ENCODE measurements at regions not wholly inside any gene's neighbourhood (a gene's known extent, or its start where the extent isn't known, plus 50 kb on each side); places are given as distances from the start of the nearest gene placed in this dataset.

DNA sequence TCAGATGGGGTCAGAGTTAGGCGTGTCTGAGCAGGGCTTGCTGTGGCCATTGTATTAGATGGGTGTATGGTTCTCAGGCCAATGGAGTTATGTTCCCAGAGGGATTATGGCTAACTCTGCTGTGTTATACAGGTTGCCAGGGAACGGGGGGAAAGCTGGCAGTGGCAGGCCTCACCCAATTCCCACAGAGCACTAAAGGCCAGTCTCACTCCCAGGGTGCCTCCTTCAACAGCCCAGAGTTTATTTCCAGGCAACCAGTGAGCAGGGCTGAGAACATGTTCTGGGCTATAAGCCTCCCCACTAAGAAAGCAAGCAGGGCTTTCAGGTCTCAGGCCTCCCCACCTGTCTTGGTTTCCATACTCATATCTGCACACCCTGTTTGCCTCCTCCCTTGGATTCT, 597.9 kb downstream of the ZNF608 start:
- TF ChIP-seq, protein P1, sequence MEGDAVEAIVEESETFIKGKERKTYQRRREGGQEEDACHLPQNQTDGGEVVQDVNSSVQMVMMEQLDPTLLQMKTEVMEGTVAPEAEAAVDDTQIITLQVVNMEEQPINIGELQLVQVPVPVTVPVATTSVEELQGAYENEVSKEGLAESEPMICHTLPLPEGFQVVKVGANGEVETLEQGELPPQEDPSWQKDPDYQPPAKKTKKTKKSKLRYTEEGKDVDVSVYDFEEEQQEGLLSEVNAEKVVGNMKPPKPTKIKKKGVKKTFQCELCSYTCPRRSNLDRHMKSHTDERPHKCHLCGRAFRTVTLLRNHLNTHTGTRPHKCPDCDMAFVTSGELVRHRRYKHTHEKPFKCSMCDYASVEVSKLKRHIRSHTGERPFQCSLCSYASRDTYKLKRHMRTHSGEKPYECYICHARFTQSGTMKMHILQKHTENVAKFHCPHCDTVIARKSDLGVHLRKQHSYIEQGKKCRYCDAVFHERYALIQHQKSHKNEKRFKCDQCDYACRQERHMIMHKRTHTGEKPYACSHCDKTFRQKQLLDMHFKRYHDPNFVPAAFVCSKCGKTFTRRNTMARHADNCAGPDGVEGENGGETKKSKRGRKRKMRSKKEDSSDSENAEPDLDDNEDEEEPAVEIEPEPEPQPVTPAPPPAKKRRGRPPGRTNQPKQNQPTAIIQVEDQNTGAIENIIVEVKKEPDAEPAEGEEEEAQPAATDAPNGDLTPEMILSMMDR (IDR thresholded peaks at IDR 0.05) = no peak
- TF ChIP-seq ZFX (IDR thresholded peaks at IDR 0.05; ENCODE audit: borderline replicate concordance) = no peak

All from 22Rv1 (cell line).